ENCODE measurements at regions not wholly inside any gene's neighbourhood (a gene's known extent, or its start where the extent isn't known, plus 50 kb on each side); places are given as distances from the start of the nearest gene placed in this dataset.
"Not testable (repeated sequence)": the region's sequence is repeated elsewhere in the genome, so short reads cannot be mapped to it uniquely, and the experiment has no call there.

GRCh38 chr10:129063212-129063611 lies 403.8 kb upstream of the MGMT start:
- no peak for DNase-seq

GRCh38 chr10:129063877-129064276 lies 403.2 kb upstream of the MGMT start:
- no peak for DNase-seq

GRCh38 chr10:129066529-129066928 lies 400.5 kb upstream of the MGMT start:
- not testable (repeated sequence) for DNase-seq

GRCh38 chr10:129071411-129071810 lies 395.6 kb upstream of the MGMT start:
- DNase-seq, result not testable (repeated sequence)

- DNase-seq, result no peak
These were observed 392.1 kb upstream of the MGMT start for GRCh38 chr10:129074939-129075338.

DNA sequence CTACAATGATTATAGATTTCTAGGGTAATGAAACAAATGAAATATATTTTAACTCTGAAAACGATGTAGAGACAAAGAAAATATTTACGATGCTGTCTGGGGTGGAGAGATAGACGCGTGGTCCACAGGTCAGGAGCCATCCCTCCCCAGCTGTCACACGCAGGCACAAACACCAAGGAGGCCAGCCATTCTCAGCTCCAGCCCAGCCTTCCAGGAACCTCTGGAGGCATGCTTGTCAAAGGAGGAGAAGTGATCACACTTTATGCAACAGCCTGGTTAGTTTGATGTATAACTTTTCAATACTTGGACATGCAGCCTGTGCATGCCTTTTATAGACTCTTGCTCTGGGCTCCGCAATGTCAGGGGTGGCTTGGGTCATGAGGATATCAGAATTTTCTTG lies 391.5 kb upstream of the MGMT start:
- no peak for DNase-seq

DNA sequence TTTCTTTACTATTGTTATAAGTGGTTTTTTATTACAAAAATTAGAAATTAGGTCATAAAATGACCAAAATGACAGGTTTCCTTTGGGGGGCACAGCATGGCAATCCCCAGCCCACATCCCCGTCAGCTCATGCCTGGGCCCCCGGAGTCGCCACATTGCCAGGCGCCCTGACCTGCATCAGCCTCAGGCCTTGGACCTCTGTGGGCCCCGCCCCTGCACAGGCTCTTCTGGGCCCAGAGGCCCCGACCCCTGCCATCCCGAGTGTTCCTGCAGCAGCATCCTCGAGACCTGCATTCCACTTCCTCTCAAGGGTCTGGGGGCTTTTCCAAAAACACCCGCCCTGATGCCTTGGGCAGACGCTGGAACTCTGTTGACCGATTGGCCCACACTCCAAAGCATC lies 391.1 kb upstream of the MGMT start:
- no peak for DNase-seq

- DNase-seq, result no peak
These were observed 388.7 kb upstream of the MGMT start for GRCh38 chr10:129078346-129078745.

DNA sequence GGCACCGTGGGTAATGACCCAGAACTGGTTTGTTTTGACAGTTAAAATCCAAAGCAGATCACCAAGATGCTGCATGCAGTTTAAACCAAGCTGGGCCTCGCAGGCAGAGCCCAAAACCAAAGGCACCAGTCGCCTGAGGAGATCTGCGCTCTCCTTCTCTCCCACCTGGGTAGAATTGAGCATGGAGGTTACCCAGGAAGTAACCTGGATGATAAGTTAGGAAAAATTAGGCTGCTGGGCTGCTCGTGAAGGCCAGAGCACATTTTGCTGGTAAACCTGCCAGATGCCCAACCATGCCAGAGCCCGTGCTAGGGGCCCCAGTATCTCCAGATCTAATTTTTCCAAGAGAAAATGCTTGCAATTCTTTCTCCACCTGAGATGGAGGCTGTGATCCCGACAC lies 388.3 kb upstream of the MGMT start:
- DNase-seq, result no peak

GRCh38 chr10:129079705-129080104 lies 387.3 kb upstream of the MGMT start:
- no peak for DNase-seq

- no peak for DNase-seq
These were observed 381.2 kb upstream of the MGMT start for GRCh38 chr10:129085811-129086210.

- DNase-seq, result no peak
These were observed 377.7 kb upstream of the MGMT start for GRCh38 chr10:129089341-129089740.

DNA sequence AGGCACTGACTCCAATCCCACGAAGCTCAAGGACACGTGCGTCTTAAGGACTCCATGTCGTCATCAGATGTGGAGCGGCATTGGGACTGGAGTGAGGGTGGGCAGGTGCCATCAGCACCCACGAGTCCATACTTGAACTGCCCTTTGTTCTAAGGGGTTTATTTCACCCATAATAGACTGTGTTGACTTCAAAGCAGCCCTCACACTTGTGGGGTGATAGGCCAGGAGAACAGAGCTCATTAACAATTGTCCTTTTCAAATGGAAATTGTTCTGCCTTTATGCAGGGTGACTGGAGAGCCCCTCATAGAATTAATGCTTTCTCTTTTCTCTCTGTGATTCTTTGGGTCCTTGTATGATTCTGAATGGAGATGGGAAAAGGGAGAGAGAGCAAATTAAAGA lies 376.9 kb upstream of the MGMT start:
- no peak for DNase-seq

DNA sequence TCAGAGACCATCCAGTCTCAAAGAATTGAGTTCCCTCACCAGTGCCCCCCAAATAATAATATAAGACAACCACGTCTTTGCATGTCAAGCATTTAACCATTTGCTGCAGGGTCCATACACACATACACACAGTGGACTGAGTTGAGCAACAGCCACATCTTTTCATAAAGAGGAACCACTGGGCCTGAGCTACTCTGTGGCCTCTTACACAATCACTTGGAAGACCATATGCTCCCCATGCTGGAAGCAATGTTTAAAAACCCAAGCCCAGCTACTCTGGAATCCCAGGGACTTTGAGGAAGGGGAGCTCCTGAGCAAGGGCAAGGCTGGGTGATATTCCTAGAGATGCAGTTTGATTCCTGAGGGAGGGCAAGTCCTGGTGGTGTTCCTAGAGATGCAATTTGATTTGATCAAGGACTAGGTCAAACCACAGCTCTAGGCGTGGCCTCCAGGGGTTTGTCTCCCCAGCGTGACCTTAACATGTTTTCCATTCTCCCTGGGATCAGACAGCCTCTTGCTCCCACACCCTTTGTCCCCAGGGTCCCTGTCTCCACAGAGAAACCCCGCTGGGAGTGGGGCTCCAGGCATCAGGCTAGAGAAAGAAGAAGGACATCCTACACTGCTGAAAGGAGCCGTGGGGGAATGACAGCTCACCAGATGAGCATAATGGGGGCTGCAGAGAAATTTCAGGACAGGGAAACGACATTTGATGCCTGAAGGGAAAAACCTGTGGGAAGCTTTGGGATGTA lies 376.2 kb upstream of the MGMT start:
- DNase-seq, result no peak

DNA sequence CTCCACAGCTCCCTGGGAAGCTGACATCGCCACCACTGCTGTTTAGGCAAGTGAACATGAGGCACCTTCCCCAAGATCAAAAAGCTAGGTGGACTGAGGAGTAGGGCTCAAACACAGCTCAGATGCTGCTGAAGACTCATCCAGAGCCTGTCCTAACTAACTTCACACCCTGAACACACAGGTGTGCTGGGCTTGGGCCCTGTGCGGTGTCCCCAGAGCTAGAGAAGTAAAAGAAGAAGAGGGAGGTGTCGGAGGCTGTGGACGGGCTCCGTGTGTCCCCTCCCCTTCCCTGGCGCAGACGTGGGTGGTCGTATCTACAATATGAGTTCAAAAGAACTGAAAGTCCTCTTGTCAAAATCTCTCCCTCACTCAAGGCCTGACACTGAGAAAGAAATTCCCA lies 373.4 kb upstream of the MGMT start:
- no peak for DNase-seq

GRCh38 chr10:129094233-129094632 lies 372.8 kb upstream of the MGMT start:
- no peak for DNase-seq

DNA sequence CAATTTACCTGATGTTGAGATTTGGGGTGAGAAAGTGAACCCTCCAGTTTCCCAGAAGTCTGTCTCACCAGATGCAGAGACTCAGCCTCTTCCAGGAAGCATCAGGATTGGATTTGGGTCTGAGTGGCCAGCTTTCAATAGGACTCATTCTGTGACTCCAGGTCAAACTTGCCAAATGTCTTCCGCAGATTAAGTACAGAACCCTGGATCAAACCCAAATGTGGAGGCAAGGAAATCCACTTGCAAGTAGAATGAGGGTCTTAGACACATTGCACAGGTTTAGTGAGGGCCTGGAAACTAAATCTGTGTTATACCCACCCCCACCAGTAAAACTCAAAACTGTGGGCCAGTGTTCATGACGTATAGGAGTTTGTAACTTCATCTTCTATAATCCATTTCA lies 372.2 kb upstream of the MGMT start:
- no peak for DNase-seq

DNA sequence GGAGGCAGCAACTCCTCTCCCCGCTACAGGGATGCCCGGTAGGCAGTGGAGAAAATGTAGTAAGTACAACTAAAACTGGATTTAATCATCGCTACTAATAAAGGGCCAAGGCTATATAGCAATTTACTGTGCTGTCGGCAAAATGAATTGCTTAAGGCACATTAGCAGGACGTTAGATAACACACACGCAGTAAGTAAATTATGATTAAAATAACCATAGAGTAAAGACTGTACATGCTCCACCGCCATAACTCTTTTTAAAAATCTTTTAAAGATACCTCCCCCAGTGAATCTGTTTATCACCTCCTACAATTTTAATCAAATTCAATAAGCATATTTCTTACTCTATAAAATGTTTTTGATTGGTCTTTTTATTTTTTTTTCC lies 371.4 kb upstream of the MGMT start:
- DNase-seq, result no peak

- no peak for DNase-seq
These were observed 370.7 kb upstream of the MGMT start for GRCh38 chr10:129096065-129096984.

DNA sequence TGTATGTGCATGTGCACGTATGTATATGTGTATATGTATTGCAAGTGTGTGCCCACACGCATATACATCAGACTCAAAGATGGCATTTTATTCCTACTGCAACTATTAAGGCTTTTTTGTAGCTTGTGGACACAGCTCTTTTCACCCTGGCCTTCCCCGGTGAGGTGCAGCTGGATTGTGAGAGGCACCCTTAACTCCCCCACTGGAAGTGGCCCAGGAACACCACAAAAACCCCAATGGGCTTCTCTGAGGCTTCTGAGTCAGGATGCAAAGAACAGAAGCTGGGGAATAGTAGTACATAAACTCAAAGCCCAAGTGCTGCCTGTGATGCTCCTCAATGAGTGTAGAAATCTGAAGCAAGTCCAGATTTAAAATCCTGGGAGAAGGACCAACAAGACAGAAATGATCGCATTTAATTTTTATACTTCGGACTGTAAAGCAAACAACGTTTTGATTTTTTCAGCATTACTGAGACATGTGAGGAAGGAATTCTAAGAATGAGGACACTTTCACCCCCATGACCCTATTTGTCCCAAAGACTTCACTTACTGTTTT lies 369.2 kb upstream of the MGMT start:
- DNase-seq, result no peak

GRCh38 chr10:129098517-129098916 lies 368.5 kb upstream of the MGMT start:
- no peak for DNase-seq

- no peak for DNase-seq
These were observed 367.6 kb upstream of the MGMT start for GRCh38 chr10:129099486-129099885.

DNA sequence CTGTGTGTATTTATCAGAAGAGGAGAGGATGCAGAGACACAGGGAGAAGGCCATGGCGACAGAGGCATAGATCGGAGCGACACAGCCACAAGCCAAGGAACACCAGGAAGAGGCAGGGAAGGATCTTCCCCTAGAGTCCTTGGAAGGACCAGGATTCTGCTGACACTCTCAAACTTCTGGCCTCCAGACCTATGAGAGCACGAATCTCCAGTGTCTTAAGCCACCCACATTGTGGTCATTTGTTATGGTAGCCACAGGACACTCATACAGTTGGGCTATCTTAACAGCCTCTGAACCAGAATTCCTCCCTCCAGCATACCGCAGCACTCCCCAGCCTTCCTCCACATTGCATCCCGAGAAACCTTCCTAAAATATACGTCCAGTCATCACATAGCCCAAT lies 367.0 kb upstream of the MGMT start:
- no peak for DNase-seq

Data from EL (cell line).